K562 (cell line): ENCODE measurements at regions not wholly inside any gene's neighbourhood (a gene's known extent, or its start where the extent isn't known, plus 50 kb on each side); places are given as distances from the start of the nearest gene placed in this dataset.

ENCODE experiments used
- ATAC-seq: fragments of 200-7000 bp; cut with Tn5 transposase; 3 replicates; pipeline ENCODE4 v1.9.1; 2020; ENCODE audit warnings: moderate library complexity
- BruUV-seq: library from RNA; stranded (reverse); fragments of 400-500 nt; replicated peaks from 2 replicates; lab custom pipeline; 2021; lab: Mats Ljungman, UMichigan
- CTCF ChIA-PET: fragments of 300-600 bp; formaldehyde crosslinking; extraction: SDS; loops from one replicate; lab custom pipeline; 2021; ENCODE audit warnings: low intra/inter-chr PET ratio; lab: Yijun Ruan, JAX
- POLR2A ChIA-PET: fragments of 300-600, 350-650 bp; sonication (Branson Sonifier 250); formaldehyde crosslinking; extraction: SDS; loops from one replicate; lab custom pipeline; 2021; ENCODE audit warnings: antibody characterized with exemption, inconsistent platforms; lab: Yijun Ruan, JAX
- DNase-seq, 4 experiments: peaks; one replicate each; pipeline versions ENCODE4 v3.0.0 to v3.0.0-alpha.2; 2011 to 2018; ENCODE audit warnings: low spot score in 3 of 4, mixed read lengths in 3 of 4; ENCODE audit errors: extremely low read depth in 1 of 4
- FAIRE-seq: peaks from 2 replicates; lab custom pipeline; 2011; peaks lifted over from hg19 to GRCh38; lab: Jason Lieb, UNC
- H2AFZ ChIP-seq: 2 replicates; pipeline ENCODE4 v1.6.0; 2011; ENCODE audit warnings: low read depth, low read length, control low read depth, inconsistent platforms
- H3K27ac ChIP-seq: fragments of 200-600 bp; 3 replicates; pipeline ENCODE4 v1.8.0; 2011; ENCODE audit warnings: low read depth, mild to moderate bottlenecking, control low read depth, inconsistent platforms, low read length, moderate library complexity, mixed read lengths; ENCODE audit errors: extremely low read depth
- H3K27me3 ChIP-seq, 2 experiments: fragments of 300-600 bp in 1 of 2; 2 replicates in 1 of 2; 3 replicates in 1 of 2; pipeline versions ENCODE4 v1.6.0 to v1.8.0; 2011; ENCODE audit warnings: inconsistent platforms in 2 of 2, low read length in 2 of 2, mild to moderate bottlenecking in 1 of 2, mixed read lengths in 1 of 2, moderate library complexity in 1 of 2; ENCODE audit not compliant: control insufficient read depth in 2 of 2, insufficient read depth in 2 of 2
- H3K36me3 ChIP-seq: fragments of 300-600 bp; 3 replicates; pipeline ENCODE4 v1.8.0; 2011; ENCODE audit warnings: mild to moderate bottlenecking, low read length, inconsistent platforms; ENCODE audit not compliant: control insufficient read depth, insufficient read depth
- H3K4me1 ChIP-seq, 2 experiments: fragments of 200-600 bp in 1 of 2; replicated peaks in 1 of 2; 2 replicates in 1 of 2; 3 replicates in 1 of 2; pipeline versions ENCODE4 v1.5.1 to v1.8.0; 2011; ENCODE audit warnings: inconsistent platforms in 2 of 2, low read length in 2 of 2, mild to moderate bottlenecking in 1 of 2, mixed read lengths in 1 of 2, moderate library complexity in 1 of 2; ENCODE audit not compliant: control insufficient read depth in 2 of 2, insufficient read depth in 2 of 2
- H3K4me2 ChIP-seq: 2 replicates; pipeline ENCODE4 v1.6.1; 2011; ENCODE audit warnings: low read length, control low read depth, inconsistent platforms, mixed read lengths; ENCODE audit not compliant: insufficient read depth
- H3K4me3 ChIP-seq: fragments of 200-600 bp; sonication (generic), shearing (Covaris generic); 2 replicates; pipeline ENCODE4 v1.5.1; 2016; ENCODE audit warnings: control low read depth, inconsistent platforms
- H3K79me2 ChIP-seq: fragments of 200-600 bp; 3 replicates; pipeline ENCODE4 v1.8.0; 2011; ENCODE audit warnings: low read length, inconsistent platforms; ENCODE audit not compliant: control insufficient read depth, insufficient read depth
- H3K9ac ChIP-seq, 2 experiments: 2 replicates each; pipeline versions ENCODE4 v1.6.0 to v1.6.1; 2011; ENCODE audit warnings: low read depth in 2 of 2, low read length in 2 of 2, control low read depth in 1 of 2, inconsistent platforms in 1 of 2, mild to moderate bottlenecking in 1 of 2, mixed read lengths in 1 of 2; ENCODE audit not compliant: insufficient read depth in 1 of 2
- H3K9me1 ChIP-seq: one replicate; pipeline ENCODE4 v1.6.0; 2011; ENCODE audit warnings: inconsistent platforms, mild to moderate bottlenecking, low read length, moderate library complexity; ENCODE audit not compliant: control insufficient read depth, insufficient read depth
- H3K9me3 ChIP-seq: replicated peaks from 2 replicates; pipeline ENCODE4 v1.5.1; 2011; ENCODE audit warnings: low read depth, low read length, inconsistent platforms; ENCODE audit not compliant: control insufficient read depth, insufficient read depth
- H4K20me1 ChIP-seq: replicated peaks from 2 replicates; pipeline ENCODE4 v1.6.1; 2011; ENCODE audit warnings: low read length, inconsistent platforms, mixed read lengths; ENCODE audit not compliant: control insufficient read depth, insufficient read depth
- BMI1 ChIP-seq: fragments of 150-350 bp; IDR thresholded peaks from 2 replicates; pipeline ENCODE4 v1.6.1; 2014; ENCODE audit warnings: low read length
- PTTG1 ChIP-seq: fragments of 450-650 bp; IDR thresholded peaks from 2 replicates; pipeline ENCODE4 v1.6.1; 2016; ENCODE audit warnings: low read depth, mild to moderate bottlenecking, missing genetic modification characterization, missing compliant biosample characterization
- RB1 ChIP-seq: fragments of 450-650 bp; IDR thresholded peaks from 2 replicates; pipeline ENCODE4 v1.6.1; 2017; ENCODE audit warnings: low read depth, mild to moderate bottlenecking
- SMAD2 ChIP-seq: fragments of 150-350 bp; IDR thresholded peaks from 2 replicates; pipeline ENCODE4 v1.6.1; 2014; ENCODE audit warnings: low read depth, mild to moderate bottlenecking, low read length
- SPI1 ChIP-seq: IDR thresholded peaks from 2 replicates; pipeline ENCODE4 v1.6.1; 2011; ENCODE audit warnings: low read depth, low read length, control low read depth, borderline replicate concordance
- TAF9B ChIP-seq: fragments of 450-650 bp; IDR thresholded peaks from 2 replicates; pipeline ENCODE4 v1.6.1; 2018; ENCODE audit warnings: mild to moderate bottlenecking; ENCODE audit not compliant: partially characterized antibody
- TCF7L2 ChIP-seq: fragments of 150-350 bp; IDR thresholded peaks from 2 replicates; pipeline ENCODE4 v1.6.1; 2016; ENCODE audit warnings: low read depth, mild to moderate bottlenecking, low read length, moderate library complexity
- TGIF2 ChIP-seq: sonication (generic); formaldehyde crosslinking; IDR thresholded peaks from 2 replicates; pipeline ENCODE4 v1.8.1; 2022; ENCODE audit warnings: mild to moderate bottlenecking, missing genetic modification reagents, moderate library complexity
- ZC3H4 ChIP-seq: sonication (generic); formaldehyde crosslinking; IDR thresholded peaks from 2 replicates; pipeline ENCODE4 v1.9.0; 2021; ENCODE audit warnings: missing genetic modification reagents, borderline replicate concordance
- ZNF232 ChIP-seq: sonication (generic); formaldehyde crosslinking; IDR thresholded peaks from 2 replicates; pipeline ENCODE4 v1.8.0; 2022; ENCODE audit warnings: mild to moderate bottlenecking, missing genetic modification reagents
- ZNF316 ChIP-seq: fragments of 450-650 bp; IDR thresholded peaks from 2 replicates; pipeline ENCODE4 v1.6.1; 2016
- WGBS: fragments of 100-300 bp; shearing (Covaris generic); methylation state at CpG from one replicate; pipeline ENCODE4 v1.1.6; 2016; ENCODE audit warnings: low coverage, mixed read lengths; ENCODE audit not compliant: insufficient coverage; ENCODE audit errors: missing lambda C conversion rate; 5-methylcytosine and 5-hydroxymethylcytosine counted together
- in situ Hi-C: fragments of 300-500 bp; cut with MboI; formaldehyde crosslinking; loops from 4 replicates; pipeline ENCODE4 v1.15.0; 2018; ENCODE audit warnings: inconsistent platforms, mixed read lengths
- intact Hi-C: fragments of 100-400 bp; cut with micrococcal nuclease; formaldehyde crosslinking; loops from 2 replicates; pipeline ENCODE4 v1.14.2; 2022
- TF ChIP-seq, protein P1 (sequence below): fragments of 450-650 bp; conservative IDR thresholded peaks from 2 replicates; pipeline ENCODE4 v1.6.1; 2016; ENCODE audit warnings: missing genetic modification characterization, low read depth, mild to moderate bottlenecking, missing compliant biosample characterization, moderate library complexity

DNA sequence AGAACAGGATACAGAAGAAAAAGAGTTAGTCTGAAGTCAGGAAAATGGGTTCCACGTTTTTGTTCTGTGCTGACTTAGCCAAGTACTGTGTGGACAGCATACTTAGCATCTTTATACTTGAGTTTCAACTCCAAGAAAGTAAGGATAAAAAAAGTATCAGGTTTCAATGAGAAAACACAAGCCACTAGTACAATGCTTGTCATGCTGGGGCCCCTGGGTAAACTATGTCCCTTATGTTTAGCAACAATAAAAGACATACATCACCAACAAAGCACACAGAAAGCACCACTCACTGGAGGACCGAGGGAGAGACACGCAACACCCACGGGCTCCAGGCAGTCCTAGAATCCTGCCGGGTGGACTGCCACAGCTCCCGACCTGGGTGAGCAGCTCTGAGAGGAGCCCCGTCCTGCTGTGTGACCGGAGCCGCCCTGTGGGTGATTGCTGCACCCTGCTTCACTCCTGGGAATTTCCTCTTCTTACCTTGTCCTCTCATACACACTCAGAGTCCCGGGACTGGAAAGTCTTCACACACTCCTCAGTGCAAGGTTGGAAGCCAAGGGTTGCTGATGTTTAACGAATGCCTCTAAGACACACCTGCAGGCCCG is 890.5 kb downstream of the BRD1 start:
- BruUV-seq: no TSS peak
- no peak overlapping the region for H2AFZ ChIP-seq
- no peaks in the 10 kb centered on the region for H3K36me3 ChIP-seq
- H3K4me3 ChIP-seq: no peak overlapping the region
- no peaks in the 10 kb centered on the region for H3K79me2 ChIP-seq
- 0% methylated on average over 10 of the region's 12 CpGs for WGBS
- no peaks in the 10 kb centered on the region for H3K4me1 ChIP-seq
- no peaks in the 10 kb centered on the region for H3K9me3 ChIP-seq
- ChIA-PET CTCF (no interaction called here), POLR2A (no interaction called here)
- intact Hi-C loops (no loop called here), in situ Hi-C loops (no loop called here)
- DNase-seq (no peak), ATAC-seq (no peak), FAIRE-seq (no peak)
- no peaks in the 10 kb centered on the region; a peak in 1 of 5 replicates for H3K27me3 ChIP-seq
- no peak overlapping the region for H3K27ac ChIP-seq
- H3K9ac ChIP-seq: no peak overlapping the region
- H4K20me1 ChIP-seq: no peaks in the 10 kb centered on the region
- TF ChIP-seq ZNF232 (CRISPR knock-in tag) (no peak), TGIF2 (no peak), ZNF316 (no peak), TCF7L2 (no peak), PTTG1 (no peak), SPI1 (no peak), RB1 (no peak), SMAD2 (no peak), ZC3H4 (CRISPR knock-in tag) (no peak), BMI1 (no peak), TAF9B (no peak)
- TF ChIP-seq, protein P1, sequence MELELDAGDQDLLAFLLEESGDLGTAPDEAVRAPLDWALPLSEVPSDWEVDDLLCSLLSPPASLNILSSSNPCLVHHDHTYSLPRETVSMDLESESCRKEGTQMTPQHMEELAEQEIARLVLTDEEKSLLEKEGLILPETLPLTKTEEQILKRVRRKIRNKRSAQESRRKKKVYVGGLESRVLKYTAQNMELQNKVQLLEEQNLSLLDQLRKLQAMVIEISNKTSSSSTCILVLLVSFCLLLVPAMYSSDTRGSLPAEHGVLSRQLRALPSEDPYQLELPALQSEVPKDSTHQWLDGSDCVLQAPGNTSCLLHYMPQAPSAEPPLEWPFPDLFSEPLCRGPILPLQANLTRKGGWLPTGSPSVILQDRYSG (tag): no peak
- H3K9me1 ChIP-seq: no peaks in the 10 kb centered on the region
- H3K4me2 ChIP-seq: no peak overlapping the region
